Ascending aorta (tissue), 2 donors: ENCODE measurements at regions not wholly inside any gene's neighbourhood (a gene's known extent, or its start where the extent isn't known, plus 50 kb on each side); places are given as distances from the start of the nearest gene placed in this dataset.
A peak's percentile ranks its signal among the peaks of the same experiment; 100 is the strongest.

ENCODE experiments used
- DNase-seq, 2 donors: peaks; one replicate each; pipeline ENCODE4 v3.0.0-alpha.2; 2019; ENCODE audit warnings: low spot score in 2 of 2
- H3K27ac ChIP-seq, 2 donors: fragments of 200-600 bp; sonication (generic); one replicate each; pipeline ENCODE4 v1.5.1; 2016 to 2017; ENCODE audit warnings: mild to moderate bottlenecking in 1 of 2
- H3K27me3 ChIP-seq: fragments of 200-600 bp; sonication (generic); one replicate; pipeline ENCODE4 v1.5.1; 2017
- H3K36me3 ChIP-seq, 2 donors: fragments of 200-600 bp; sonication (generic); one replicate each; pipeline ENCODE4 v1.5.1; 2016
- H3K4me1 ChIP-seq, 2 donors: fragments of 200-600 bp; sonication (generic); one replicate each; pipeline ENCODE4 v1.5.1; 2016 to 2017; ENCODE audit warnings: mild to moderate bottlenecking in 1 of 2
- H3K4me3 ChIP-seq, 2 donors: fragments of 200-600 bp; sonication (generic); one replicate each; pipeline ENCODE4 v1.5.1; 2016 to 2017; ENCODE audit warnings: mild to moderate bottlenecking in 1 of 2
- H3K9me3 ChIP-seq, 2 donors: fragments of 200-600 bp; sonication (generic); one replicate each; pipeline ENCODE4 v1.5.1; 2016
- intact Hi-C: fragments of 100-400 bp; cut with DNase I; formaldehyde crosslinking; loops from one replicate; pipeline ENCODE4 v1.15.1; 2023
- TF ChIP-seq, protein P1 (sequence below), 3 experiments: fragments of 200-600 bp in 2 of 3; fragments of 450-650 bp in 1 of 3; sonication (generic) in 2 of 3; IDR thresholded peaks; one replicate each; pipeline ENCODE4 v1.5.1; 2016 to 2019; ENCODE audit warnings: antibody characterized with exemption in 3 of 3, mild to moderate bottlenecking in 1 of 3, moderate library complexity in 1 of 3

DNA sequence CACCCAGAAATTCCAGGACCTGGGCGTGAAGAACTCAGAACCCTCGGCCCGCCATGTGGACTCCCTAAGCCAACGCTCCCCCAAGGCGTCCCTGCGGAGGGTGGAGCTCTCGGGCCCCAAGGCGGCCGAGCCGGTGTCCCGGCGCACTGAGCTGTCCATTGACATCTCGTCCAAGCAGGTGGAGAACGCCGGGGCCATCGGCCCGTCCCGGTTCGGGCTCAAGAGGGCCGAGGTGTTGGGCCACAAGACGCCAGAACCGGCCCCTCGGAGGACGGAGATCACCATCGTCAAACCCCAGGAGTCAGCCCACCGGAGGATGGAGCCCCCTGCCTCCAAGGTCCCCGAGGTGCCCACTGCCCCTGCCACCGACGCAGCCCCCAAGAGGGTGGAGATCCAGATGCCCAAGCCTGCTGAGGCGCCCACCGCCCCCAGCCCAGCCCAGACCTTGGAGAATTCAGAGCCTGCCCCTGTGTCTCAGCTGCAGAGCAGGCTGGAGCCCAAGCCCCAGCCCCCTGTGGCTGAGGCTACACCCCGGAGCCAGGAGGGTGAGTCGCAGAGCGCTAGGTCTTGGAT lies 261.5 kb downstream of the SEC14L1 start:
- Histone ChIP-seq H3K4me1 (peaks cover 29 to 45% of the 10 kb centered on the region in 2 donors), H3K27me3 (no peaks in the 10 kb centered on the region), H3K4me3 (no peak overlapping the region), H3K9me3 (no peaks in the 10 kb centered on the region), H3K27ac (peak overlapping the region; percentile 88 to 91), H3K36me3 (peaks cover 9 to 10% of the 10 kb centered on the region in 2 donors)
- intact Hi-C loops: loop anchor here (10.0 kb wide), 1 partner anchor 667 kb away; the partner anchor contains the start of genes MFSD11 and SRSF2
- TF ChIP-seq, protein P1, sequence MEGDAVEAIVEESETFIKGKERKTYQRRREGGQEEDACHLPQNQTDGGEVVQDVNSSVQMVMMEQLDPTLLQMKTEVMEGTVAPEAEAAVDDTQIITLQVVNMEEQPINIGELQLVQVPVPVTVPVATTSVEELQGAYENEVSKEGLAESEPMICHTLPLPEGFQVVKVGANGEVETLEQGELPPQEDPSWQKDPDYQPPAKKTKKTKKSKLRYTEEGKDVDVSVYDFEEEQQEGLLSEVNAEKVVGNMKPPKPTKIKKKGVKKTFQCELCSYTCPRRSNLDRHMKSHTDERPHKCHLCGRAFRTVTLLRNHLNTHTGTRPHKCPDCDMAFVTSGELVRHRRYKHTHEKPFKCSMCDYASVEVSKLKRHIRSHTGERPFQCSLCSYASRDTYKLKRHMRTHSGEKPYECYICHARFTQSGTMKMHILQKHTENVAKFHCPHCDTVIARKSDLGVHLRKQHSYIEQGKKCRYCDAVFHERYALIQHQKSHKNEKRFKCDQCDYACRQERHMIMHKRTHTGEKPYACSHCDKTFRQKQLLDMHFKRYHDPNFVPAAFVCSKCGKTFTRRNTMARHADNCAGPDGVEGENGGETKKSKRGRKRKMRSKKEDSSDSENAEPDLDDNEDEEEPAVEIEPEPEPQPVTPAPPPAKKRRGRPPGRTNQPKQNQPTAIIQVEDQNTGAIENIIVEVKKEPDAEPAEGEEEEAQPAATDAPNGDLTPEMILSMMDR (IDR thresholded peaks at IDR 0.05): no peak
- no peak for DNase-seq

DNA sequence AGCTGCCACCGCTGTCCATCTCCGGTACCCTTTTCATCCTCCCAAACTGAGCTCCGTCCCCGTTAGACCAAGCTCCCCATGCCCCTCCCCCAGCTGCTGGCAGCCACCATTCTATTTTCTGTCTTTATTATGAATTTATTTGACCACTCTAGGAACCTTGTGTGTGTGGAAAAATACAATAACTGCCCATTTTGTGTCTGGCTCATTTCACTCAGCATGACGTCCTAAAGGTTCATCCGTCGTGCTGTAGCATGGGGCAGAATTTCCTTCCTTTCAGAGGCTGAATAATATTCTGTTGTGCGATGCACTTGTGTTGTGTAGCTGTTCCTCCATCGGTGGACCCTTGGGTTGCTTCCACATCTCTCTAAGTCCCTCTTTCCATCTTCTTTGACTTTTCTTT lies 263.1 kb downstream of the SEC14L1 start:
- TF ChIP-seq, protein P1 (IDR thresholded peaks at IDR 0.05): no peak
- Histone ChIP-seq H3K27me3 (no peaks in the 10 kb centered on the region), H3K27ac (peak overlapping the region; percentile 88 to 91), H3K4me1 (peaks cover 40 to 61% of the 10 kb centered on the region in 2 donors), H3K9me3 (no peaks in the 10 kb centered on the region), H3K4me3 (no peak overlapping the region), H3K36me3 (peaks cover 9 to 10% of the 10 kb centered on the region in 2 donors)
- no peak for DNase-seq
- intact Hi-C loops: loop anchor here (10.0 kb wide), 1 partner anchor 669 kb away; the partner anchor contains the start of genes MFSD11 and SRSF2

DNA sequence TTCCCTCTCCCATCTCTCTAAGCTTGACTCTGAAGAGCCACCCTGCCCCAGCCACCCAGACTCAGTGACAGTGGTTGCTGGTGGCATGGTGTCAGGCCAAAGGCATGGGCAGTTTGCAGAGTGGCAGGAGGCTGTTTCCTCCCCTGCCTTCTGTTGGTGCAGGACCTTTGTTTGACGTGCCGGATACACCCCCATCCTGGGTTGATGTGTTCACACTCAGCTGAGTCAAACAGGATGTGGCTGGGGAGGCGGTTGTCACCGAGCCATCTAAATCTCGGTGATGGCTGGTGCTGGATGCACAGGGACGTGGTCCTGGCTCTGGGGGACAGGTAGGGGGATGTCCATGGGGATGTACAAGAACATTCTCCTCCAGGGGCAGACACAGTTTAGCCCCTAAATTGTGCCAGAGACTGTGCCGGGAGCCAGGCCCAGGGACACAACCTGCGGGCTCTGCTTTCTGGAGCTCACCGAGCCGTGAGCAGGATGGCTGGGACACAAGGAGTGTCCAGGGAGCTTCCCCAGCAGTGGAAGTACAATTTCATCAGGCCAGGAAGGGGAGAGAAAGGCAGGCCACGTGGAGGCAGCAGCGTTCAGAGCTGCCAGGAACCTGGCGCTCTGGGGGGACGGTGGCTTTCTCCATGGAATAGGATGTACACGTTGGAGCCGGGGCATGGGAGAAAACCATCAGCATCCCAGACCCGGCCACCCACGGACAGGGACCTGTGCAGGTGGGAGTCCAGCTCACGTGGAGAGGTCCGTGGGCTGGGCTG lies 264.2 kb downstream of the SEC14L1 start:
- Histone ChIP-seq H3K27me3 (no peaks in the 10 kb centered on the region), H3K27ac (peak overlapping the region; percentile 88 to 91), H3K4me1 (peaks cover 45 to 66% of the 10 kb centered on the region in 2 donors), H3K4me3 (peak overlapping the region in 1 of 2 donors; percentile 7), H3K9me3 (no peaks in the 10 kb centered on the region), H3K36me3 (peaks cover 9 to 10% of the 10 kb centered on the region in 2 donors)
- TF ChIP-seq, protein P1 (IDR thresholded peaks at IDR 0.05): no peak
- intact Hi-C loops: loop anchor here (10.0 kb wide), 1 partner anchor 670 kb away; the partner anchor contains the start of genes MFSD11 and SRSF2
- DNase-seq: peak; percentile 67 to 91

DNA sequence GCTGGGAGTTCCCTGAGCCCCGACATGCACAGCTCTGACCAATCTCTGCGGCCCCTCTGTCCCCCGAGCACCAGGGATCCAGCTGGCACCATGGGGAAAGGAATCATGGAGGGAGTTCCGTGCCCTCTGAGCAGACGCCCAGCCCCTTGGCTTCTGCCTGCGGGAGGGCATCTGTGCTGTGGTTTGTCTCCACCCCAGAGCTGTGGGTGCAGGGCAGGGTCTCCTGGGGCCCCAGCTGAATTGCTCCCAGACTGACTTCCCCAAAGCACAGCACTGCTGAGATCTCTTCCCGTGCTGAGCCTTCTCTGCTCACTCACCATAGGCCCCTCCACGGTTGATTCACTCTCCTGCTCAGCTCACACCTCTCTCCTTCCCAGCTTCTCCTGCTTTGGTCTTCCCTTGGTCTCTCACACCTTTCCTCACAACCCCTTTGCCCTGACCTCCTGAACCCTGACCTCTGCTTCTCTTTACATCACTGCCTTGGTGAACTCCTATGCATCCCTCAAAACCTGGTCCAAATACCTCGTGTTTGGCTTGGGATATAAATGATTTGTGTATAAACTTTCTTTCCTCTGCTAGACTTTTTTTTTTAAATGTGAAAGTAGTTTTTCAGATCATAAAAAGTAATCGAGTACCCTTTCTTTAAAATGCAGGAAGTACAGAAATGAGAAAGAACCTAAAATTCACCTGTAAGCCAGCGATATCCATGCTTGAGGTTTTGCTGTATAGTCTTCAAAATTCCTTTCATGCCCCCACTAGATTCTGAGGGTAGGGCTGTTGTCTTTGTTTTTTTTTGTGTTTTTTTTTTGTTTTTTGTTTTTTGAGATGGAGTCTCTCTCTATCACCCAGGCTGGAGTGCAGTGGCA lies 265.3 kb downstream of the SEC14L1 start:
- Histone ChIP-seq H3K4me3 (no peak overlapping the region), H3K4me1 (peaks cover 37 to 63% of the 10 kb centered on the region in 2 donors), H3K27me3 (no peaks in the 10 kb centered on the region), H3K36me3 (peaks cover 9 to 10% of the 10 kb centered on the region in 2 donors), H3K27ac (peak overlapping the region; percentile 88 to 91), H3K9me3 (no peaks in the 10 kb centered on the region)
- no peak for DNase-seq
- intact Hi-C loops: loop anchor here (10.0 kb wide), 1 partner anchor 671 kb away; the partner anchor contains the start of genes MFSD11 and SRSF2
- TF ChIP-seq, protein P1 (IDR thresholded peaks at IDR 0.05): no peak
